ENCODE measurements at regions not wholly inside any gene's neighbourhood (a gene's known extent, or its start where the extent isn't known, plus 50 kb on each side); places are given as distances from the start of the nearest gene placed in this dataset.
"Not testable (repeated sequence)": the region's sequence is repeated elsewhere in the genome, so short reads cannot be mapped to it uniquely, and the experiment has no call there.

DNA sequence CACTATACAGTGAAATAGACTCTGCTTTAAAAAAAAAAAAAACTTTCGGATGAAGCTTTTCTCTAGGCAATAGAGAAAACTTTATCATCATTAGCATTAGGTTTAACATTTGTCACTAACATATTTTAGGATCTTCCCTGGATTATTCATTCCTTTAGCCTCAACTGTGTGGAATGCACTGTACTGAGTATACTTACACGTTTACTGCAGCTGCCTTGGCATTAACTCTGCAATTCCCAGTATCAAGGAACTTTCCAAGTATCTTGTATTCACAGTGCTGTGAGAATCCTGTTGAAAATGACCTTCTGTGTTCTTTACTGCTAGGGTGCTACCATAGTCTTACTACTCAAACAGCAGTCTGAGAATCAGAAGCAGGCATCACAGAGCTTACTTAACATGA lies 328.2 kb upstream of the COL3A1 start:
- DNase-seq (ENCODE audit: low read depth) = no peak

GRCh38 chr2:188647430-188648070 lies 326.6 kb upstream of the COL3A1 start:
- DNase-seq (ENCODE audit: low read depth) = no peak

GRCh38 chr2:188659656-188660406 lies 314.3 kb upstream of the COL3A1 start:
- peak; percentile 75 for DNase-seq (ENCODE audit: low read depth)

DNA sequence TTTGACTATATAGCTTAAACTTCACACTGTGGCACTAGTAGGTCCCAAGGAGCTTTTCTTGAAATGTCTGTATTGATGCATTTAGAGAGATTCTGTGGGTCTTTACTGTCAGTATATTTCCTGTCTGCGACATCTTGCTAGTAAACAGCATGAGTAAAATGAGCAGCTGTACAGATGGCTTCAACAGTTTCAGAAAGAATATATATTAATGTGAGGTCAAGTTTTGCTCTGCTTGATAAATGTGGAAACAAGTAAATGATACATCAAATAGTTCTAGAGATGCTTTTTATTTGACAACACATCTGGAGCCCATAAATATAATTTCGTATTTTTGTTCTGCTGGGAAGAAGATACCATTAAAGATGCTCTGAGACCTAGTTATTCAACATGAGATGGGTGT lies 310.9 kb upstream of the COL3A1 start:
- no peak for DNase-seq (ENCODE audit: low read depth)

- no peak for DNase-seq (ENCODE audit: low read depth)
These were observed 309.8 kb upstream of the COL3A1 start for GRCh38 chr2:188664416-188664815.

DNA sequence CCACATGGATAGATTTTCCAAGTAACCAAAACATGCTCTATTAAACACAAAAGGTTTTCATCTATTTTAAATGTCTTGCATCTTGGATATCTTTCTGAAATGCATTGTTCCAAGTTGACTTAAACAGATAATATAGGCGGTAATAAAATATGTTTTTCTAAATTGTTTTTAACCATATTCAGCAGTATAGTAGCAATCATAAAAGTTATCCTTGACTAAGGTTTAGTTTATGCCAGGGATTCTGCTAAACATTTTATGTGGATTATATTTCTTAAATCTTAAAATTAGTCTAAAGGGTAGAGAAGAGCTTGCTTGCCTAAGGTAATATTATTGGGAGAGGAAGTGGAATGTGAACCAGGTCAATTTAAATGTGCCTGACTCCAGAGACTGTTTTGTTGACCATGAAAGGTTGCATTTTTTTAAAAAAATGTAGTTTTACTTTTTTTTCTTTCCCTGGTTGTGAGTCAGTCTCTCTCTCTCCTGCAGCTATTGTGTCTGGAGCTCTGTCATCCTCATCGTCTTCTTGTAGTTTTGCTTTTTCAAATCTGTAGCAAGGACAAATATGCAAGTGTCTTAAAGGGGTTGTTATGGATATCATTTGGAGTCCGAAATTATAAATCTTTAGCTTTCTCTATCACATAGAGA lies 309.1 kb upstream of the COL3A1 start:
- DNase-seq (ENCODE audit: low read depth) = no peak

DNA sequence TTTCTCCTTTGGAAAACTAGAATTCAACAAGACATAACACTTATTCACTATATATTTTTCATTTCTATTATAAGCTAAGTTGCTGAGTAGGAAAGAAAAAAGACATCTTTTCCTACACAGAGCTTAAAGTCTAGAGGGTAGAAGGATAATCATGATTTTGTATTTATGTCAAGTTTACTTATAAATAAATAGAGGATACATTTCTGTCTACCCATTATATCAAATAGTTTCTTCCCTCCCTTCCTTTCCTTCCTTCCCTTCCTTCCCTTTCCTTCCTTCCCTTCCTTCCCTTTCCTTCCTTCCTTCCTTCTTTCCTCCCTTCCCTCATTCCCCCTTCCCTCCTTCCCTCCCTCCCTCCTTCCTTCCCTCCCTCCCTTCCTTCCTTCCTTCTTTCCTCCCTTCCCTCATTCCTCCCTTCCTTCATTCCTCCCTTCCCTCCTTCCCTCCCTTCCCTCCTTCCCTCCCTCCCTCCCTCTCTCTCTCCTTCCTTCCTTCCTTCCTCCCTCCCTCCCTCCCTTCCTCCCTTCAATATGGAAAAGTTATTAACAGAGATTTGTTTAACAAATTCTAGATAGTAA lies 308.4 kb upstream of the COL3A1 start:
- DNase-seq (ENCODE audit: low read depth) = no peak

GRCh38 chr2:188666503-188666902 lies 307.7 kb upstream of the COL3A1 start:
- no peak for DNase-seq (ENCODE audit: low read depth)

DNA sequence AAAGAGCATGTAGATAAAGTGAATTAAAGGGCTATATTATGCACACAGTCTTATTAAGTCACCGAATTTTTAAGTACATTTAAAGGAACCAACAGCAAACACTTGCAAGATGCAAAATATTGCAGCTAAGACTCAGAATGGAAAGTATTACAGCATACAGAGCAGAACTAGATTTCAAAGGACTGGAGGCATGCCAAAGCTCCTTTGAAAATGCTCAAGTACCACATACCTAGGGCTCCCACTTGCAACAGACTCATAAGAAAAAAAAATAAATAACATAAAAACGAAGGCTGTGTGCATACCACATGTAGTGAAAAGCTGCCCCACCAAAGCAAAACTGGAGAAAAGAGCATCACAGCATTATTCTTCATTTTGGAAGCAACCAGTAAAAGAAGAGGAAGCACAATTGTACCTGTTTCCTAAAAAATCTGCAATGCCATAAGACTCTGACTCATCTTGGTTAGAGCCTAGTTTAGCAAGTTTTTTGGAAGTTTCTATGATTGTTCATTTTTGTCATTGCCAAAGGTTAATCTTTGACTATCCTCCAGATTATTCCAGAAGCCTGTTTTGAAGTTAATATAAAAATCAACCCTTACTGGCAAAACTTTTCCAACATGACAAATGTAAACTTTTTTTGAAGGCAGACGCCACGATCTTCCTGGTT lies 306.0 kb upstream of the COL3A1 start:
- DNase-seq (ENCODE audit: low read depth) = peak; percentile 51

DNA sequence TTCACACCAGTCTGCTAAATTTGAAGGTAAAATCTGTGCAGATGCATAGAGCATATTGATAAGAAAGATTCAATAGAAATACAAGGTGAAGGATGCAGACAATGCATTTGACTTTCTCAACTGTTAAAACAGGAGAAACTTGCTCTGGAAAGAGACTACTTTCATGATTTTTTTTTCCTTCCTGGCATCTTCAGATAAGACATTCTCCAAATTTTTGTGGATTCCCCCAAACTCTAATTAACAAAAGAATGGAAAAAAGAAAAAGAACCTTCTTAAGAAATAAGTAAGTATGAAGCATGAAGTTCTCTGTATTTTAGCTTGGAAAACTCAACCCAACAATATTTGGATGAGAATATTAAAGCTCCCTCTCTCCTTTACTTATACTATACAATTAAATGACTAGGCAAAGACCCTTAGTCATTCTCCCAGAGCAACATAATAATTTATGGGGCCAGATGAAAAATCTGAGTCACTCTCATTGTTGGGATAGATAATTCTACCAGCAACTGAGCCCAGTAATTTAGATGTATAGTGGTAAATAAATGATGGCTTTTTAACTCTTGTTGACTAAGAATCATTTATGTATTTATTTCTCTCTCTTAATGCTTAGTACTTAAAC lies 298.7 kb upstream of the COL3A1 start:
- DNase-seq (ENCODE audit: low read depth) = no peak

DNA sequence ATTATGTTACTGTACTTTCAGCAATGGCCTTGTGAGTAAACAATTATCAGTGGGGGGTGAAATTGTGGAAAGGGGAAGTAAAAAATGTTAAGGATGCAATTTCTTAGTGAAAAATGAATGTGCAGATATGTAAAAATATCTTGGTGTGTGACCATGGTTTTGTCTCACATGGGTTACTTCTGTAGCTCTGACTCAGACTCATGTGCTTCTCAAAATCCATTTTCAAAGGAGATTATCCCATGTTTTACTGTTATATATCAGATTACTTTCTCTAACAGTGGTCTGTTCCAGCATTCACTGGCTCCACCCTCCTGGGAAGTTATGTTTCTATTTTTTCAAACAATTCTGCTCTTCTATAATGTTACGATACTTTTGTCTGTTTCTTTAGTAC lies 298.2 kb upstream of the COL3A1 start:
- DNase-seq (ENCODE audit: low read depth) = no peak

DNA sequence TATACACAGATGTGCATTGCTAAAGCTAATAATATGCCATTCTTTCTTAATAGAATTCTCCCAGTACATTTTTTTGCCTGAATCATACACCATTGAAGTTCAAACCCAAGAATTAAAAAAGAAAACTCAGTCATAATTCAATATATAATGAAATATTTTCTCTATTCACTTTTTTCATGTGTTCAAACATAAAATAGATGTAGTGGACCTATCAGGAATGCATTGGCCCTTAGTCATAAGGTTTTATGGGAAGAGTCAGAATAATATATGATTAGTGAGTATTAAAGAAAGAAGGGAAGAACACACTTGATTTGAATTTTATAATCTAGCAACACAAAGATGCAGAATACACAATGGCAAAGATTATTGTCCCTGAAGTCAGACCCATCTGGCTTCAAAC lies 297.0 kb upstream of the COL3A1 start:
- DNase-seq (ENCODE audit: low read depth) = no peak

- DNase-seq (ENCODE audit: low read depth) = no peak
These were observed 295.3 kb upstream of the COL3A1 start for GRCh38 chr2:188678882-188679281.

- DNase-seq (ENCODE audit: low read depth) = no peak
These were observed 291.3 kb upstream of the COL3A1 start for GRCh38 chr2:188682838-188683237.

- DNase-seq (ENCODE audit: low read depth) = no peak
These were observed 289.4 kb upstream of the COL3A1 start for GRCh38 chr2:188684795-188685194.

- no peak for DNase-seq (ENCODE audit: low read depth)
These were observed 281.1 kb upstream of the COL3A1 start for GRCh38 chr2:188693111-188693510.

GRCh38 chr2:188693771-188694170 lies 280.4 kb upstream of the COL3A1 start:
- DNase-seq (ENCODE audit: low read depth) = no peak

DNA sequence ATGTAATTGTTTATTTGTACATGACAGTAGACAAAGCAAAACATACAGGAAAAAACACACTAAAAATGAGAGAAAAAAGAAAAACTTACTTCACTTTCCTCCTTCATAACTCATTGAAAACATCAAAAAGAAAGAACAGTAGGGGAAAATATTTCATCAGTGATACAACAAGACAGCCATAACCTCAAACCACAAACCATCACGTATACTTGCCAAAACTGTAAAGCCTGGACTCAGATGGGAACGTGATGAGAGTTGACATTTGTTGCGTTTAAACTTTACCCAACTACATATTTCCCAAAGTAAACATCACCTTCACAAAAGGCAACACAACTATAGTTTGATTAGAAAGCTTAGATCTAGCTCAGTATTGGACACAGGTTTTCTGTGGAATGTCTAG lies 278.2 kb upstream of the COL3A1 start:
- DNase-seq (ENCODE audit: low read depth) = no peak

GRCh38 chr2:188698151-188698550 lies 276.0 kb upstream of the COL3A1 start:
- DNase-seq (ENCODE audit: low read depth) = not testable (repeated sequence)

DNA sequence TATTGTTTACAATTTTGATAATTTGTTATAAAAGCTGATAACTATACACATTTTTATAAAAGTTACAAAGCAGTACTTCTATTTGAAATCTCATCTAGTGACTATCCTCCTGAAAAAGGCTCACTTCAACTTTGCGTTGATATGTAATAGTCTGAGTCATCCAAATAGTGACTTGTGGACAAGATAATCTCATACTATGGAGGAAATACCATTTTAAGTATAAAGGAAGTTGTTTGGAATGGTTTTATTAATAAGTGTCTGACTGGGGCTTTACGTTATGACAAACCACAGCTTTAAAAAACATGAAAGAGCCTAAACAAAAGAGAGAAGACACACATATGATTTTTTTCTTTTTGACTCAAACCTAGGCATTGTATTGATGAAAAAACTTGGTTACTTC lies 272.3 kb upstream of the COL3A1 start:
- no peak for DNase-seq (ENCODE audit: low read depth)

- no peak for DNase-seq (ENCODE audit: low read depth)
These were observed 269.0 kb upstream of the COL3A1 start for GRCh38 chr2:188705191-188705590.

GRCh38 chr2:188713961-188714360 lies 260.2 kb upstream of the COL3A1 start:
- DNase-seq (ENCODE audit: low read depth) = no peak
